NOMO-1 treated with DMSO at 0.1 percent for 48 hours (cell line): ENCODE measurements at regions not wholly inside any gene's neighbourhood (a gene's known extent, or its start where the extent isn't known, plus 50 kb on each side); places are given as distances from the start of the nearest gene placed in this dataset.

Experiments
- DNase-seq: peaks from one replicate; lab custom pipeline; 2025; ENCODE audit not compliant: unreplicated experiment; lab: John Stamatoyannopoulos, UW

DNA sequence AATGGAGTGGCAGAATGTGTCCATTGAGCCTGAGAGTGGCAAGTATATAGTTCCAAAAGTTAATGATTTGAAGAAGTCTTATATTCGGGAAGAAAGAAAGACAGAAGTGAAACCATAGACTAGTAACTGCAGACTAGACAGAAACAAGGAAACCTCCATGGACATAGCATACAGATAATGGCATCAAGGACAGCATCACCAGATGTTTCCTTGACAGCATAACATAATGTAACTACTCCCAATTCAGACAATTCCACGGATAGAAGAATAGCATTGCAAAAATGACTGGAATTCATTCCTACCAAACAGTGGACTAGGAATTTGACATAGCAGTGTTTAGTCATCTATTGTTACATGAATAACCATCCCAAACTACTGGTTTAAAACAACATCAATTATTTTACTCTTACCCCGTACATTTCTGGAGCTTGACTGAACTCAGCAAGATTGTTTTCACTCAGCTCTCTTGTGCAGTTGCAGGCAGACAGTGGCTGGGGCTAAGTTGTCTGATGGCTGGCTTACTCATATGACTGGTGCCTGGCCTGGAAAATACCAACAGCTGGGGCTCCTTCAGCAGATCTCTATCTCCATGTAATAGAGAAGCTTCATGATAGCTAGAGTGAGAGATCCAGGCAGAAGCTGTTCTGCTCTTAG lies 109.7 kb upstream of the GADL1 start:
- peak; percentile 72 for DNase-seq

DNA sequence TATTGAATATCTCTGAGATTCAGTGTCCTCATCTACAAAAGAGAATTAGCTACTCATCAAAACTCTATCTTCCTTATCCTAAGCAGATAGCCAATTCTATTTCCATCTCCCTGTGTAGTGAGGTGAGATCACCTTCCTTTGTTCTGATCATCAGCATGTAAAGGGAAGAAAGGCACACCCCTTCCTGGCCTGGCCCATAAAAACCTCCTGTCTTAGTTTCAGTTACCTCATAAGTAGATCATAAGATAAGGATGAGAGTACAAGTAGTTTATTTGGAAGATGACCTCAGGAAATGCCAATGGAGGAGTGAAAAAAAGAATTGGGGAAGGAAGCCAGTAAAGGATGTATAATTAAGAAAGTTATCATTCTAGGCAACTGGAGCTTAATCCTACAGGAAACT lies 114.5 kb upstream of the GADL1 start:
- no peak for DNase-seq

DNA sequence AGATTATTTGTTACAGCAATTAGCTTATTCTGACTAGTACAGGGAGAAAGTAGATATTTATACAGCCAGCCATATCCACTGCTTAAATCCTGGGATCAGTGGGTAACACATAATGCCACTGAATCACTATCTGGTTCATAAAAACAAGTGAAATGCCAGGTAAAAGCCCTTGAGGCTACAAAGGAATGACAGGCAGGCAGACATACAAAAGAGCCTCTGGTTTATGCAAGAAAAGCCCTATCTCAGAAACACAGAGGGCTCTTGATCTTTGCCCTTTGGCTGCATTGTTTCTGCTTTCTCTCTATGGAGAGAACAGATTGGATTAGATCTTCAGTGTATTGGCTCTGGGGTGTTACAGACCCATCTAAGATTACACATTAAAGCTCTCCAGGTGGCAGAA lies 115.4 kb upstream of the GADL1 start:
- DNase-seq: no peak

DNA sequence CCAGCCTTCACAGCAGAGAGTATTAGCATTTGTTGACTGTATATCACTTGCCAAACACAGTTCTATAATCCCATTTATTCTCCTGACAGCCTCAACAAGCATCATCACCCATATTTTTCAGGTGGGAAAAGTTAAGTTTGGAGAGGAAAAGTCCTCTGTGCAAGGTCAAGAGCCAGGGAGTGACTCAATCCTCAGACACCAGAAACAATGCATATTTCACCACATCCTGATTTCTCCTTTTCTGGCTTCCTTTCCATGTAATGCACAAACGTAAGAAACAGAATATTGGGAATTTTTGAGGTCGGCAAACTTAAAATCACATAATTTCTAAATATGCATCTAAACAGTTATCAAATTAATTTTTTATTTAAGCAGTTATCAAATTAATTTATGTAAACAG lies 116.0 kb upstream of the GADL1 start:
- DNase-seq: no peak

DNA sequence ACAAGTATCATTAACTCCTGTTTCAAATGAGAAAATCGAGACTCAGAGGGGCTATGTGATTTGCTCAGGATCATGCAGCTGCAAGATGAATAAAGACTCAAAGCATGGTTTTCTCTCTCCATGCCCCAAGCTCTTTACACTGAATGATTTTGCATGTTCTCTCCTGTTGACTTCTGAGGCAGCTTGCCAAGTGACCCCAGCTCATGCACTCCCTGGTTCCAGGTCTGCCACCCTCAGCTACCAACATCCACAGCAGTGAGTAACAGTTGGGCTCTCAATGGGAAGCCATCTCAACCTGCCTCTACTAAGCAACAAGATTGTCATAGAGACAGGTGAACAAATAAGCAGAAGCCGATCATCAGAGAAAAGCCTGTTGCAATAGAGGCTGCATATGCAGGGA lies 116.9 kb upstream of the GADL1 start:
- no peak for DNase-seq

DNA sequence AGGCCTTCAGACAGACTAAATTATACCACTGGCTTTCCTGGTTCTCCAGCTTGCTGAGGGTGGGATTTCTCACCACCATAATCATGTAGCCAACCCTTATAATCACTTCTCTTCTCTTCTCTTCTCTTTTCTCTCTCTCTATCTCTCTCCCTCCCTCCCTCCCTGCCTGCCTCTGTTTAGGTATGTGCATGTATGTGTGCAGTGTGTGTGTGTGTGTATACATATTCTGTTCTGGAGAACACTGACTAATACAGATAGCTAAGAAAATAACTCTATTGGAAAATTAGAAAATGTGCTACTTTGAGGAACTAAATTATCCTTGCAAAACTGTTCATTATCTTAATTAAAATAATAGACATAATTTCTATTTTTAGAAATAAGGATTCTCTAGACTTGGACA lies 118.6 kb upstream of the GADL1 start:
- no peak for DNase-seq

DNA sequence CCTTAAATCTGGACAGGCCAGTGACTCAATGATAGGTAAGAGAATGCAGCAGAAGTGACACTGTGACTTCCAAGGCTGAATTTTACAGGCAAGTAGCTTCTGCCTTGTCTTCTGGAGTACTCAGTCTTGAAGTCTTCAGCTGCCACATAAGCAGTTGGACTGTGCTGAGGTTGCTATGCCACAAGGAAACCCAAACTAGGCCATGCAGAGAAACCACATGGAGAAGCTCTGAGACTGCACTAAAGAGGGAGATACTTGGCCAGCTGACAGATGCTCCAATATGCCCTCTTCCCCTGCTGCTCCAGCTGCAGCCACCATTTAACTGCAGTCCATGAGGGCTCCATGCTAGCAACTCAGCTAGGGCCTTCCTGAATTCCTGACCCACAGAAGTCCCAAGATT lies 119.4 kb upstream of the GADL1 start:
- DNase-seq: no peak

DNA sequence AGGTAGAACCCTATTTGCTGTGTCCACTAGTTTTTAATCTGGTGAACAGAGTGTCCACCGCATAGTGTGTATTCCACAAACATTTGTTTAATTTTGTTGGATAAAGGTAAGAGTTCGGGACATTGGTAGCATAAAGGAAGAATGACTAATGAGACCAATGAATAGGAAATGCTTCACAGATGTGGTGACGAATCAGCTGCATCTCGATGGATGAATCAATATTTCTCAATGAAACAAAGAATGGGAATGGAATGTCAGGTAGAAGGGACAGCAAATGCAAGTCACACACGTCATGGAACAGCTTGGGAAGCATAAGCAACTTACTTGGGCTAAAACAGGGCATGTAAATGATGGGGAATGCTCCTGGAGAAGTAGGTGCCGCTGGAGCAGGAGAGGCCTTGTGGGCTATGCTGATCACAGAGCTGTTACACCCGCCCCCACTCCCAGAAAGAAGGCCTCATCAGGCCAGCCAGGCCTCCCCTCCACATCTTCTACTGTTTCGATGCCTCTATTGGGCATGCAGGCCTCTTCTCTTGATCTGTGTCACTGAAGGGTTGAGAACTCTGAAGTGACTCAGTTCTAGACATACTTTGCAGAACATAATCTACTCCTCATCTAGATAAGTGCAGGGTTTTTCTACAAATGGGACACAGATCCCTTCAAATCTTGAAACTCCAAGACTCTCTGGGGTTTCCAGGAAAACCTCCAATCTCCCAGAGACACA lies 120.0 kb upstream of the GADL1 start:
- no peak for DNase-seq

DNA sequence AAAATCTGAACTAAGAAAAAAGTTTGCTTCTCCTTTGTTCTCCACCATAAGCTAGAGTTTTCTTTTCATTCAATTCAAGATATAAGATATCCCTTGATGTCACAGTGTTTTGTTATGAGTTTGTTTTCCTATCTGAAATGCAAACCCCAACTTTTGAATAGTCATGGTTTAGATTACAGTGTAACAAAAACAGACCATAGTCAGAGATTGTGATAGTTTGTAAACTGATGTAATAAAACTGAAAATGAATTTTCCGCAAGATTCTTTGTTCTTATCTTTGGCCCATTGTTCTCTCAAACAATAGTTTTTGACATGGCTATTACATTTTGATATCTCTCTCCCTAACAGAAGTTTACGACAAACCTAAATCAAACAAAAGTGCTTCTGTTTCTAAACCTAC lies 121.7 kb upstream of the GADL1 start:
- no peak for DNase-seq

DNA sequence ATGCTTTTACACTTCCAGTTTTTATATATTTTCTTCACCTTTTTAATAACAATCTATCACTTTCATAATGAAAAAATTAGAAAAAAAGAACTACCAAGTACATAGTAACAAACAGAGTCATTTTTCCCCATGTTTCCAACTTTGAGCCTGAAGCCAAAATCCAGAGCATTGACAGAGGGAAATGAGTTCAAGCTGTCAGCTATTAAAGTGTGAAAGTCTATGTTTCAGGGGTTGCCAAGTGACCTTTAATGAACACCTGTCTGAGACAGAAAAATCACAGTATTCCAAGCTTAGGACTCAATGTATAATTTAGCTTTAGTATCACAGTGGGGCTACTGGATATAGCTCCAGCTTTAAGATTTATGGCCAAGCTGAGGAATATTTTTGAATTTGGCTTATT lies 128.3 kb upstream of the GADL1 start:
- no peak for DNase-seq

DNA sequence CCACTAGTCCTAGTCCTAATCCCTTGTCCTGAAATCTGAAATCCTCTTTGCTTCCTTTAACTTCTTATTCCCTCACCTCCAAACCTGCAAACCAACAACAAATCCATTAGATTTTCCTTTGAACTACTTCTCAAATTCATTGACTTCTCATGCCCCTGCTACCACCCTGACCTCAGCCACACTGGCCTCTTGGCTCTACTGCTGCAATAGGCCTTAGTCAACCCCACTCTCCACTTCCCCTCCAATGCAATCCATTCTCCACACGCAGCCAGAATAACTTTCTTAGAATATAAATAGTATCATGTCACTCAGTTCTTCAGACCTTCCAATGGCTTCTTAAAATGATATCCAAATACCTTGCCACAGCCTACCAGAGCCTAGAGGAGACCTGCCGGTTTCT lies 131.1 kb upstream of the GADL1 start:
- peak; percentile 54 for DNase-seq

DNA sequence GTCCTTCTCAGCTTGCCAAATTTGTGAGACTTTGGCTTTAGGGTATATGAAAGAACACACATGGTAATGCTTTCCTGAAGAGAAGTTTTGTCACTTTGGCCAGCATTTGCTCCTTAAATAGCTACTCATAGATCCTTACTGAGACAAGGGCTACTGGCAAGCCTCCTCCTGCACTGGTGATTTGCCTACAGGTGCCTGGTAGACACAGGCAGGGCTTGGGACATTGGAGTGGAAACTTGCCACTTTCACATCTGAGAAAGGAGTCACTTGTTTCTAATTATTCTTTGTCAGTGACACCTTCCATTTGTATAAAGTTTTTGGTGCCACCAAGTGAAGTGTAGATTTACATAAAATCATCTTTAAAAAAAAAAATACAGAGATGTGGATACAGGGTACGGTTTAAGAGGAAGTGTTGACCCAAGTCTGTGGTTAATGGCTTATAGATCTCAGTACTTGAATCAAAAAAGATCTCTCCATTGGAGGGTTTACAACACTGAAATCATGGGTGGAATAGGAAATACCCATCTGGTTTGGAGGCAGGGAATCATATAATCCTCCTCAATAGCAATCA lies 132.8 kb upstream of the GADL1 start:
- no peak for DNase-seq

DNA sequence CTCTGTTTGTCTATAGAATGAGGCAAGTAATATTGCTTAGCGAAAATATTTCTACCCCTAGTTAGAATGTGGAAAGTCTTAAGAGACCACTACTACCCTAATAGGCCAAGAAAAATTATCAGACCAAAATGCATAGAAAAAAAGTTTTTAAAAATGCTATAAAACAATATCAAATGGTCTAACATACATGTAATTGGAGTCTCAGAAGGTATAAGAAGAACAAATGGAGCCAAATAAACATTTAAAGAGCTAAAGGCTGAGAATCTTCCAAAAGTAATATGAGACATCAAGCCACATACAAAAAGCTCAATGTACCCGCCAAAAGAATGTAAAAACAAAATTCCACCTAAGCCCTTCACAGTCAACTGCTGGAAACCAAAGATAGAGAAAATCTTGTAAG lies 133.5 kb upstream of the GADL1 start:
- DNase-seq: no peak

DNA sequence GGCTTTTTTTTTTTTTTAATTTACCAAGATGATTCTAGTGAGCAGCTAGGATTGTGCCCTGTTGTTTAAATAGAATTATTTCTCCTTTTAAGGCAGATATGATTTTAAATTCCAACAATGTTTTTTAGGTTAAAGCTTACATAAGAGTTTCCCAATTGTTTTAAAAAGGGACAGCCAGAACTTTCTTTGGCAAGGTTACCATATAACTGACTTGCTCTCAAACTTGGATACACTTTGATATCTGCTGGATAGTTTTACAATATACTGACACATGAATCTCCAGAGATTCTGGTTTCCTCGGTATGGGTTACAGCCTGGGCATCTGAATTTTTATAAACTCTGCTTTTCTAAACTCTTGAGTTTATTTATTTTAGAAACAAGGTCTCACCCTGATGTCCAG lies 134.3 kb upstream of the GADL1 start:
- DNase-seq: no peak

DNA sequence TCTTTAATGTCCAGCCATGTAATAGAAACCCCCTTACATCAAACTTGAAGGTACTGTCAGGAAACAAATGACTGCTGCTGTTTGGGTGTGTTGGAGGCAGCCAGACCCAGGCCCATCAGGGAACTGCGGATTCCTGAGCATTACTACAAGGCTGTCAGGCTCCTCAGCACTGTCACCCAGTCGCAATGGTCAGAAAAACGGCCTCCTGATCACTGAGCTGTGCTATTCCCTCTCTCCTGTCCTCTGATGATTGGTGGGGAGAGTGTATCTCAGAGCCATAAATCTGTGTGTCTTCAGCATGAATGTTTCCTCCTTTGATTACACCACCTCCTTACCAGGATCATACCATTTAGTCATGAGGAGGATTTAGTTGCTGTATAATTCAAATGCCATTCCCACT lies 135.2 kb upstream of the GADL1 start:
- no peak for DNase-seq

DNA sequence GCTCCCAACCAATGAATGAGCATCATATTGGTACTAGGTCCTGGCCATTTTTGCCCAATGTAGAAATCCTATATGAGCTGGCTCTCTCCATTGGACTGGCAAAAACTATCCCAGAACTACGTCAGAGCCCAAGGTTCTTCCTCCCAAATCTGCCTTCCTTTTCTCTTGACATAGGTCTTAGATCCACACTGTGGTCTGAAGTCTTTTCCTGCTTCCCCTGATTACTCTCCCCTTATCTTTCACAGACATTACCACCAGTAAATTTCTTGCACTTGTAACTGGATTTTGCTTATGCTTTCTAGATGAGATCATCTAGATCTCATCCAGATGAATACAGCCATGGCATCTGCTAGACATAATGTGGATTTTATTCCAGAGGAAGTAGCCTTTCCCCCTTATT lies 141.2 kb upstream of the GADL1 start:
- no peak for DNase-seq

DNA sequence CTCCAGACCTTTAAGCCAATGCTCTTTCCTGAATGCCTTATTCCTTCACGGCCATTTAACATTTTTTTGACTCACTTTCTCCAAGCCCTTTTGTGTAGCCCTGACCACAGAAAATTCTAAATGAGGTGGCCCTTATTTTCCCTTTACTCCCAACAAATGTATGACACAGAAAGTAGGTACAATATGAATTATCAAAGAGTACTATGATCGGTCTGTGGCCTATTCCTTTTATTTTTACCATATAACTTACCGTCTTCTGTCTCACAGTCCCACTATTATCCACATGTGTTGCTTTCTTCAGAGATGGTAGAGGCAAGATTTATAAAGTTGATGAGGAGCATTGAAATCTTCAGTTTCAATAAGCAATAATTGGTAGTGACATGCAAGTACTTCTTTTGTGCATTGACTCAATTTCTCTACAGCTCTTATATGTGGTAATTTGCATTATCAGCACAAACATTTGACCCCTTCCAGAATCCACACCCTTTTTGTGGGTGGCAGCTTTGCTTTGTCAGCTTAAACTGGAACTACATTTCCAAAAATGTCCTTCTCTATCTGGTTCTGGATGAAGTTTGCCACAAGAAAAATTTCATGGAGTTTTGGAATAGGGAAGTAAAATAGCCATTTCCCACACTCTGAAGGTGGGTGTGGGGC lies 143.8 kb upstream of the GADL1 start:
- DNase-seq: no peak

DNA sequence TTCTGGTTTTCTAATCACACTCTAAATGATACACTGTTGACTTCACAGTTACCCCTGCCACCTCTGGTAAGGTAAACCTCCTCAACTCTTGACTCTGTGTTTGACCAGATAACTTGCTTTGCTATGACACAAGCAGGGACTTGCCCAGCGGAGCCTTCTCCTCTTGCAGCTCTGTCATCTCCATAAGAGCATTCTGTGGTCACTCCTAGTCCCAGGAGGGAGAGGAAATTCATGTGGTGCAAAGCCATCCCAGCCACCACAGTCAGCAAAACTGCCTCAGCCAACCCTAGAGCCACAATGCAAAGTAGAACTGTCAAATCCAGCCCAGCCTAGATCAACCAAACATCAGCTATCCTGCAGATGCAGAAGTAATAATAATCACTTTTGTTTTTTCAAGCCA lies 144.7 kb upstream of the GADL1 start:
- DNase-seq: no peak

DNA sequence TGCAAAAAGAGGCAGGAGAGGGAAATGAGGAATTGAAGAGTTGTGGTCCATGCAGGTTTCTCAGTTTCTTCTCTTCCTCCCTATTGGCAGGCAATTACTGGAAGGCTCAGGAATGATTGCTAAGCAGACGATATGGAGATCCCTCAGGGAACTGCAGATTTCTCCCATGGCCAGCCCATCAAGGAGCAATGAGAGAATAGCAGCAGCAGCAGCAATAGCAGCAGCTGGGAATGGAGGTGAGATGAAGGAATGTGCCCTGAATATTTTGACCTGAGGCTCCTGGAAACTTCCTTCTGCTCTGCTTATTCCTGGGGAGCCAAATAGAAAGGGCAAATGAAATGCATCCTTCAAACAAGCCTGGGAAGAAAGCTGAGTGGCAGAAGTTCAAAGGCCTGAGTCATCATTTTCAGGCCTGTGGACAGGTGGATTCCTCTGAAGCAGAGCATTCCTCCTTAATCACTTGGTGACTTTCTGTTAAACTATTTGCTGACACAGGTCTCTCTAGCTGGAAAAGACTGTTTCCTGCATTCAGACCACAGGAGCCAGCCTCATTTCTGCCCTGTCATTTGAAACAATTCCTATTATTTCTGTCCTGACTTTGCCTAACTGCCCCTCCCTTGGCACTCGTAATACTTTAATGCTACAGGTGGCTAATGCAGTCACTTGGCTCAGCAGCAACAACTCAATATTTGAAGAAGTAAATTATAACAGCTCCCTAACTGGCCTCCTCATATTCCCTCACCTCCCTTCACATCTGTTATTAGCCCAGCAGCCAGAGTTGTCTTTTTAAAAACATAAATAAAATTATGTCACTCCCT lies 146.9 kb upstream of the GADL1 start:
- DNase-seq: no peak

DNA sequence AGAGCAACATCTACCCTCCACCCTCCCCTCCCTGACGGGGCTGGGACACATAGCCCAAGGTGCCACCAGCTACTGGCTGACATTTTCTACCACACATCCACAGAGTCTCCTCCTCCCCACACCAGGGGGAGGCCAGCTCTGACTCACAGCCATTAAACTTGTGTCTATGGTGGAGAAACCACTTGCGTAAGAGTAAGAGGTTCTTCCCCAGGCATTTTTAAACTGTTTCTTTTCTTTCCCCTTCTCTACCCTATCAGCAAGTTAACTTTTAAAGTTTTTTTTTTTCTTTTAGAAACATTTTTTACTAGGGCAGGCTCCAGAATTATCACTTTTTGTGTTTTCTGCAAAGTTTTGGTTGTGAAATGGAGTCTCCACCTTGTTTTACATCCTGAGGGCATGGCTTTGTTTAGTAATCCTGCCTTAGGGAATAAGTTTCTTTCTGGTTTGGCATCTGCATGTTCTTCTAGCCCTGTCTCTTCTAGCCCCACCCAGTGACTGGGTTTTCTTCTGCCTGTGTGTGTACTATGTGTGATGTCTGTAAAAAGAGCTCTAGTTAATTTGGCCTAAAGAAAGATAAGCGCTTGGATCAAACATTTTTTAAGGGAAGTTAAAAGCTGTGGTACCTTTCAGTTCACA lies 148.8 kb upstream of the GADL1 start:
- peak; percentile 74 for DNase-seq

DNA sequence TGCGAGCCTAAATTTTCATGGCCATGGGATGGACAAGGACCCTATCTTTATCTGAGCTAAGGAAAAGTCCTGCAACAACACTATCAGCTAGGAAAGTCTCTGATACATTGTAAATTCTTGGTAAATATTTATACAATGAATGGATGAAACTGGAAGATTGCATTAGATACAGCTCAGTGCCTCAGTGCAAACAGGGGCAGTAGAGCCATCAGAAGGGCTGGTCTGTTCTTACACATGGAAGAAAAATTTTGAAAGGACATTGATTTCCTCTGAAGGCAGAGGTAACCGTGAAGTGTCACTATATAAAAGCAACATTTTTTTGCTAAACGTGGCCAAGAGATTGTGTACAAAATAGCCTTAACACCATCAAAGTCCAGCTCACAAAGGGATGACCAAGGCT lies 153.2 kb upstream of the GADL1 start:
- DNase-seq: no peak
